ENCODE measurements at regions not wholly inside any gene's neighbourhood (a gene's known extent, or its start where the extent isn't known, plus 50 kb on each side); places are given as distances from the start of the nearest gene placed in this dataset.

DNA sequence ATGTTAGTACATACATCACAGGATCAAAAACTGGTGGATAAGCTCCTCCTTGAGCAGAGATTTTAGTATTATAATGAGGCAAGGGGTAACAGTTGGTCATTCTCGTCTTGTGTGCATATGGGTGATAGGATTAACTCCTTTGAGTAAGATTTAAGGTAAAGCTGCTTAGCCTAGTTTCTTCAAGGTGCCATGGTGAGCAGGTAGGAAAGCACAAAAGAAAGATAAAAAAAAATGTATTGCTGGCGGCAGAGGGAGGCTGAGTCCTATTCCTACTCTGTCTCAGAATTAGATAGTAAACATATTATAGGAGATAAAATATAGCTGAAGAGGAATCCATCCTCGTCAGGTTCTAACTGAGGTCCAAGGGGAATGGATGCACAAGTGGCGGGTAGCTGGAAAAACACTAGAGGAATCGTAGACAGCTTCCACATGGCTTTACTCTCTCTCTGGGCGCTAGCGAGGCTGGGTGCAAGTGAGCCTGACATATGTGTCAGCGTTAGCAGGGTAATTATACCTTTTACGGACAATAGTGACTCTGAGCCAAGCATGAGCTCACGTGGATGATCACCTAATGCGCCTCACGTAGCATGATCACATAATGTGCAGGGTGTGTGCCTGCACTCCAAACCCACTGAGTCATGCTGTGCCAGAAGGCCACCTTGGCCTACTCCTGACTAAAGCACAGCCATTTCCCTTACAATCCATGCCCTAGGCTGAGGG lies 734.3 kb upstream of the MIR17HG start:
- no peak overlapping the region for H3K27ac ChIP-seq
- POLR2A ChIA-PET (ENCODE audit: low non-redundant PET), result no interaction called here
- CTCF ChIA-PET, result no interaction called here
- no peak for TF ChIP-seq CTCF (conservative IDR thresholded peaks at IDR 0.05; ENCODE audit: low read depth)
- DNase-seq (ENCODE audit: low spot score), result no peak

- H3K27ac ChIP-seq, result no peak overlapping the region
- ChIA-PET POLR2A (ENCODE audit: low non-redundant PET) (no interaction called here), CTCF (no interaction called here)
- DNase-seq (ENCODE audit: low spot score), result no peak
- TF ChIP-seq CTCF (conservative IDR thresholded peaks at IDR 0.05; ENCODE audit: low read depth), result no peak
Observed at GRCh38 chr13:90615236-90615635, 732.3 kb upstream of the MIR17HG start.

- TF ChIP-seq CTCF (conservative IDR thresholded peaks at IDR 0.05; ENCODE audit: low read depth), result no peak
- H3K27ac ChIP-seq, result no peak overlapping the region
- CTCF ChIA-PET, result no interaction called here
- DNase-seq (ENCODE audit: low spot score), result no peak
- POLR2A ChIA-PET (ENCODE audit: low non-redundant PET), result no interaction called here
Observed at GRCh38 chr13:90615767-90616166, 731.7 kb upstream of the MIR17HG start.

DNA sequence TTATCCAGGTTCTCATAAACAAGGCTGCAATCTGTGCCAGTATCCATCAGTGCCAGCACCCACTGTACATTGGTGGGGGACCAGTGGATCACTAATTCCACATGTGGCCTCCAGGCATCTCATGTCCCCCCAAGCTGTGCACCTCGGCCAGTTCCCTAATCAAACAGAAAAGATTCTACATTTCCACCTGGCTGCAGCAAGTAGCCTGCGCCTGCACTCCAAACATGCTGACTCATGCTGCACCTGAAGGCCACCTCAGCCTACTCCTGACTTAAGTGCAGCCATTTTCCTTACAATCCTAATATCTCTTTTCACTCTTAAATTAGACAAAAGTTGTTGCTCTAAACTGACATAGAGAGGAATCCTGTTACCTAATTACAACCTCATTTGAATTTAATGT lies 729.4 kb upstream of the MIR17HG start:
- TF ChIP-seq CTCF (conservative IDR thresholded peaks at IDR 0.05; ENCODE audit: low read depth), result no peak
- POLR2A ChIA-PET (ENCODE audit: low non-redundant PET), result no interaction called here
- H3K27ac ChIP-seq, result no peak overlapping the region
- DNase-seq (ENCODE audit: low spot score), result no peak
- CTCF ChIA-PET, result no interaction called here

DNA sequence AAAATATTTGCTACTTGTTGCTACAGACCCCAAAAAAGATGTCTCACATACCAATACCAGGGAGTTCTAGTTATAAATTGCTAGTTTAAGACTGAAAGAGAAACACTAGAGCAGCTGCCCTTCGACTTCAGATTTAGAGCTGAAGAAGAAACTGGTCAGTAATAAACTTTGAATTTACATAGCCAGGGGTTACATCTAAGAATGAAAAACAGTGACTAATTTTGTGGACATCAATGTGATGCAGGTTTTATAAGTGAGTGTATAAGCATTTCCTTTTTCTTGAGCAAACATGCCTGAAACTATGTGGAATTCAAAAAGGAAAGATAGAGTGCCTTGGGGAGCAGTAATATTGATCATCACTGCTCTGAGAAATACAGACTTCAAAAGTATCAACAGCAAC lies 724.9 kb upstream of the MIR17HG start:
- POLR2A ChIA-PET (ENCODE audit: low non-redundant PET), result no interaction called here
- peak; percentile 30 for DNase-seq (ENCODE audit: low spot score)
- CTCF ChIA-PET, result interaction anchor here (0.7 kb wide), 1 partner anchor 12 kb away, joined by 4 read pairs; no protein-coding TSS in a partner anchor
- TF ChIP-seq CTCF (conservative IDR thresholded peaks at IDR 0.05; ENCODE audit: low read depth), result no peak
- H3K27ac ChIP-seq, result no peak overlapping the region

DNA sequence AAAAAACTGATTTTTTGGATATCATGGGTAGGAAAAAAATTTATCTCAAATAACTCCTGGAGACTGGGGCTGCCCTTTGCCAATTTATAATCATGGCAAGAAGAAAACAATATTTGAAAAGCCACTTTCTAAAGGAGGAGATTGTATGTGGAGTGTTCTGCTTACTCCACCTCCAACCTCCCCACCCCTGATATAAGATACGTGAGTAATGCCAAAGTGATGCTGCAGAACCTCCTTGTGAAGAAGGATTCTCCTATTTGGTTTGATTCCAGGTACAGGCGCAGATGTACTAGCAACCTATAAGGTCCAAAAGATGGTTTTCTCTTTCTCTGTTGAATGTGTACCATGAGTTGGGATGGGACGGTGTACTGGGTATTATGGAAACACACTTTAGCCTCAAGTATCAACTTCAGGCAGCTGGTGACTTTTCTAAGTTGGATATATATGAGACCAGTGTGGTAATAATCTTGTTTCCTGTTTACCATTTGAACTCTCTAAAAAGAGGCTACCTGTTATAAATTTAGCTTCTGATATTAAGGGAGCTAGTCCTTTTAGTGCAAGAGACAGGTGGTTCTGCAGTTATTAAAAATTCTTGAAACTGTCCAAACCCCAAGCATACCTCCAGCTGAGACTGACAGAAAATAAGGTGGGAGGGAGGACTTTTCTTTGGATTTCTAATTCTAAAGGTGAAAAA lies 724.0 kb upstream of the MIR17HG start:
- POLR2A ChIA-PET (ENCODE audit: low non-redundant PET), result no interaction called here
- TF ChIP-seq CTCF (conservative IDR thresholded peaks at IDR 0.05; ENCODE audit: low read depth), result no peak
- DNase-seq (ENCODE audit: low spot score), result peak; percentile 10
- H3K27ac ChIP-seq, result no peak overlapping the region
- CTCF ChIA-PET, result interaction anchor here (0.7 kb wide), 1 partner anchor 11 kb away, joined by 4 read pairs; no protein-coding TSS in a partner anchor

Measured in RWPE1 (cell line).